C4-2B (cell line): ENCODE measurements at regions not wholly inside any gene's neighbourhood (a gene's known extent, or its start where the extent isn't known, plus 50 kb on each side); places are given as distances from the start of the nearest gene placed in this dataset.

Experiments used
- ZFX ChIP-seq: fragments of 450-650 bp; IDR thresholded peaks from 2 replicates; pipeline ENCODE4 v1.6.1; 2017
- TF ChIP-seq, protein P1 (sequence below): fragments of 450-650 bp; conservative IDR thresholded peaks from 2 replicates; pipeline ENCODE4 v1.5.1; 2017; ENCODE audit warnings: mild to moderate bottlenecking

DNA sequence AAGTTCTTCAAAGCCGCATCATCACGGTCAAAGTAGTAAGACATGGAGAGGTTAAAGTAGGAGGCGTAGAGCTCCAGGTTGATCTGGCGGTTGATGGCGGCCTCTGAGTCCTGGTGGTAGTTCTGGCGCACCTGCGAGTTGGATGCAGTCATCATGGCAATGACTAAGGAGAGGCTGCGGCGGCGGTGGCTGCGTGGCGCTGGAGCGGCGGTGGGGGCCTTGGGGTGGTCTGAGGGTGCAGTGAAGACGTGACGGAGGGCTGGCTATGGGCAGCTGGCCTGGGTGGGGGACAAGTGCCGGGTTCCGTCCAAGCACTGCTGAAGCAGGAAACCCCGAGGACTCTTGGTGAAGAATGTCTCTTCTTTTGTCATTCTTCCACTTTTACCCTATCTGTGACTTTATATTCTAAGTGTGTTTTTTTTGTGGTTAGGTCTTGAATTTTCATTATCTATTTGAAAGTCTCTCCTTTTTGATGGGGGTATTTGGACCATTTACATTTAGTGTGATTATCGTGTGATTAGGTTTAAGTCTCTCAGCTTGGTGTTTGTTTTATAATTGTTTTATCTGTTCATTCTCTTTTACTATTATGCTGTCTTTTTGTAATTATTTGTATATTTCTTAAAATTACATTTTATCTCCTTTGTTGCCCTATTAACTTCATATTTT is 94.6 kb downstream of the TFAP2B start:
- TF ChIP-seq, protein P1, sequence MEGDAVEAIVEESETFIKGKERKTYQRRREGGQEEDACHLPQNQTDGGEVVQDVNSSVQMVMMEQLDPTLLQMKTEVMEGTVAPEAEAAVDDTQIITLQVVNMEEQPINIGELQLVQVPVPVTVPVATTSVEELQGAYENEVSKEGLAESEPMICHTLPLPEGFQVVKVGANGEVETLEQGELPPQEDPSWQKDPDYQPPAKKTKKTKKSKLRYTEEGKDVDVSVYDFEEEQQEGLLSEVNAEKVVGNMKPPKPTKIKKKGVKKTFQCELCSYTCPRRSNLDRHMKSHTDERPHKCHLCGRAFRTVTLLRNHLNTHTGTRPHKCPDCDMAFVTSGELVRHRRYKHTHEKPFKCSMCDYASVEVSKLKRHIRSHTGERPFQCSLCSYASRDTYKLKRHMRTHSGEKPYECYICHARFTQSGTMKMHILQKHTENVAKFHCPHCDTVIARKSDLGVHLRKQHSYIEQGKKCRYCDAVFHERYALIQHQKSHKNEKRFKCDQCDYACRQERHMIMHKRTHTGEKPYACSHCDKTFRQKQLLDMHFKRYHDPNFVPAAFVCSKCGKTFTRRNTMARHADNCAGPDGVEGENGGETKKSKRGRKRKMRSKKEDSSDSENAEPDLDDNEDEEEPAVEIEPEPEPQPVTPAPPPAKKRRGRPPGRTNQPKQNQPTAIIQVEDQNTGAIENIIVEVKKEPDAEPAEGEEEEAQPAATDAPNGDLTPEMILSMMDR, result no peak
- no peak for TF ChIP-seq ZFX
